Ureter (tissue), 1 donor: ENCODE measurements at regions not wholly inside any gene's neighbourhood (a gene's known extent, or its start where the extent isn't known, plus 50 kb on each side); places are given as distances from the start of the nearest gene placed in this dataset.

ENCODE experiments used
- DNase-seq: peaks from one replicate; pipeline ENCODE4 v3.0.0-alpha.2; 2020; ENCODE audit warnings: low spot score
- donor health status: DM: yes; HTN: yes; CAD: no.

DNA sequence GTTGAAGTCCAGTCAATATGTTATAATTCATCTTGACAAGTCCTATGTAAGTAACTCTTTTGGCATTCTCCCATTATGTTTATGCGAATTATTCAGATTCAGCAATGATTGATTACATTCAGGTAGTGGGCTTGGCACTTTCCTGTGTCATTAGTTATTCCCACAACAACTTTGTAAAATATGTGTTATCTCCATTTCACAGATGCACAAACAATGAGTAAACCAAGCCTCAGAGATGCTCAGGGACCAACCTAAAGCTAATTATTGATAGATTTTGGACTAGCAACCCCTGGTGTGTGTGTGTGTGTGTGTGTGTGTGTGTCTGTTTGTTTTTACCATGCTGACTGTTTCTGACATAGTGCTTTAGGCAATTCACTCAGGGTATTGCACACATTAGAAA lies 371.1 kb upstream of the C1orf87 start:
- DNase-seq = no peak

DNA sequence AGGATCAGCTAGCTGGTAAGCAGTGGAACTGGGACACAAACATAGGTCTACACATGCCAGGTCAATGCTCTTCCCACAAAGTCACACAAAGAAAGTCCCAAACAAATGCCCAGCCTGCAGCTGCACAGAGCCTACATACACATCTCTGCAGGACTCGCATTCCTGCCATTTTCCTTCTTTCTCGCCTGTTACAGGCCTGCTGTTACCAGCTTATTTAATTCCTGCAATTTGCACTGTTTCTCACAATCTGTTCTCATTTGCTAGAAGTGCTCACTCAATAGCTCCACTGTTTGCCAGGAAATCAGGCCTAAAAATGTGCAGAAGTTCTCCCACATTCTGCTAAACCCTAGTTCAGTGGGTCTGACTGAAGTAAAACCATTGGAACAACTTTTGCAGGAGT lies 362.6 kb upstream of the C1orf87 start:
- DNase-seq = no peak

GRCh38 chr1:60431593-60431992 lies 358.0 kb upstream of the C1orf87 start:
- DNase-seq = no peak

DNA sequence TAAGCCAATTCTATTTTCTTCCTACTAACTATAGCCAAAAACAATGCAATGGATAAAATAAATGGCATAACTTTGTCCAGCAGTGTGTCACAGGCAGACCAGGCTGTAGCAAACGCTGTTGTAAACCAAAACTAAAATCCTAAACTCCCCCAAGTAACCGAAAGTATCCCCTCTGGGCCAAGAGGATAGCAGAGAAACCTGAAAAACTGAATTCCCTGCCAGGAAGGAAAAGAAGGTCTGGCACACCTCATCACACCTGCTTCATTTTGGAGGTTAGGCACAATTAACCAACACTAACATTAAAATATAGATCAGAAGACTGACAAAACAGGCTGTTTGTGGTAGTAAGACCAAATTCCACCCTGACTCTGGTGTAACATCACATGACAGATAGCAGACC lies 356.8 kb upstream of the C1orf87 start:
- no peak for DNase-seq

- no peak for DNase-seq
Observed at GRCh38 chr1:60428127-60428526, 354.6 kb upstream of the C1orf87 start.

DNA sequence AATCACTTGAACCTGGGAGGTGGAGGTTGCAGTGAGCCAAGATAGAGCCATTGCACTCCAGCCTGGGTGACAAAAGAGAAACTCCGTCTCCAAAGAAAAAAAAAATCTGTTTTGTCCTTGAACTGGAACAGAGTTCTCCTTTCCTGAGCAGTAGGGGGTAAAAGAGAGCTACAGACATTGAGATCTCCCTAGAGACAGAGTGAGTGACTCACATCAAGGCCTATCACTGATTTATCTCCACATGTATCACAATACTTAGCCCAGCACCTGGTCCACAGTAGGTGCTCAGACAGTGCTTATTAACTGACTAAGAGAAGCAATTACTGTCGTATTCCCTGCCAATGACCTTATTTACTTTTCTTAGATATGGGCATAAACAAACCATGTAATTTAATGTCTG lies 354.1 kb upstream of the C1orf87 start:
- DNase-seq = no peak

GRCh38 chr1:60427194-60427593 lies 353.6 kb upstream of the C1orf87 start:
- DNase-seq = no peak

- DNase-seq = no peak
Observed at GRCh38 chr1:60425528-60425927, 352.0 kb upstream of the C1orf87 start.

- no peak for DNase-seq
Observed at GRCh38 chr1:60423146-60423780, 349.7 kb upstream of the C1orf87 start.

- no peak for DNase-seq
Observed at GRCh38 chr1:60421965-60422364, 348.4 kb upstream of the C1orf87 start.

GRCh38 chr1:60419023-60419422 lies 345.5 kb upstream of the C1orf87 start:
- no peak for DNase-seq

- DNase-seq = no peak
Observed at GRCh38 chr1:60415696-60416095, 342.1 kb upstream of the C1orf87 start.

DNA sequence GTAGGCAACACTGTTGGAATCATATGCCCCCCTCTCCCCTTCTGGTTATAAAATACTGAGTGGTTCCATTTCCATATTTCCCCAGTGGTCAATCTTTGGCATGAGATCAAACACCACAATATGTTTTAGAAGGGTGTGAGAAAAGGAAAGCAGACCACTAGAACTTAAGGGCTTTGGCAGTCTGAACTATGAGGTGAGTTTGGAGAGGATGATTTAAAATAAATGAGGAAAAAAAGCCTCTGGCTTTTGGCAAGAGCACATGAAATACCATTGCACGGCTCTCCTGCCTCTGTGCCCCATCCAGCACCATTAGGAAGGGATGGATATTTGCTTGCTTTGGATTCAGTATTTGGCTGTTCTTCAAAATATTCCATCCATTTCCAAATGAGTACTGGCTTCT lies 339.5 kb upstream of the C1orf87 start:
- DNase-seq = no peak

GRCh38 chr1:60411591-60411990 lies 338.0 kb upstream of the C1orf87 start:
- no peak for DNase-seq

DNA sequence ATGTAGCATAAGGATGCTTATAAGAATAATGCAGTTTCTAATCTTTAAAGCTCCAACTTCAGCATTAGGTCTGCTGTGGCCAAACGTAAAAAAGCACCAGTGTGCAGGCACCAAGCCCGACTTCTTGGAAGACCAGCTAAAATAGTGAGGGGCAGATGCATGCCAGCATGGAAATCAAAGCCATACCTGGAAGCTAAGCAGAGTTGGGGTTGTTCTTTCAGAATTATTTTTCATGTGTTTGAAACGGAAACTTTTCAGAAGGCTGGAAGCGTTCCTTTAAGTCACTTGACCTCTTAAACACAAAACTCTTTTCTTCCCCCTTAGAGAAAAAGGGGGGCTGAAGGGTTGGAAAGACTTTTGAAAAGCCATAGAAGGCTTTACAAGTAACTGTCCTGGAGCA lies 329.2 kb upstream of the C1orf87 start:
- no peak for DNase-seq

DNA sequence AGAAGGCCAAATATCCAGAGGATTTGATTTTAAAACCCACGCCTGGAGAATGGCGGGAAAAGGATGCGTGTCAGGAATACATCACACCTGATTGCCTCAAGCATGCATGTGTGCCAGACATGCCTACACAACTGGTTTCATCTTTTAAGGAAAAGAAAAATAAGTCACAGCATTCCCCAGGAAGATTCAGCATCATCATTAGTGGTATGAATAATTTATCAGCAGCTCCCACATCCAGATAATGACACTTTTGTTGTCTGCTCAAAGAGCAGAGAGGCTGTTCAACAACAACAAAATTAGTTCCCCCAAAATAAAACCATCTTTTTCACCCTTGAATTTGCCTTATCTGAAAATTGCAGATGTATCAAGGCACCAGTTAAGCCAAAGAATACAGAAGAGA lies 328.6 kb upstream of the C1orf87 start:
- DNase-seq = no peak

DNA sequence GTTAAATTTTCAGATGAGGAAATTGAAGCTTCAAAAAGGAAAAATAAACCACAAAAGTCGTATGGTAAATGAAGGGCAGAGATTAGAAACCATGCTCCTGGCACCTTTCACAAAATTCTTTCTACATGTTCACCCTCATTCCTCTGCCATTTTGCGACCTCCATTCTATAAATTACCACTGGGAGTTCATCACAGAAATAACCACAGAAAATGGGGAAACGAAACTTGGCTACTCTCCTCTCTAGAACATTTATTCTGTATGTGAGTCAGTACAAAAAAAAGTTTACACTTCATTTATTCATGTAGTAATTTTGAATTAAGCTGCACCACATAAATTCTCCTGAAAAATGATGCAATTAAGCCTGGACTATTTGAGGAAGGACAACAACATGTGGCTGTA lies 320.9 kb upstream of the C1orf87 start:
- no peak for DNase-seq

DNA sequence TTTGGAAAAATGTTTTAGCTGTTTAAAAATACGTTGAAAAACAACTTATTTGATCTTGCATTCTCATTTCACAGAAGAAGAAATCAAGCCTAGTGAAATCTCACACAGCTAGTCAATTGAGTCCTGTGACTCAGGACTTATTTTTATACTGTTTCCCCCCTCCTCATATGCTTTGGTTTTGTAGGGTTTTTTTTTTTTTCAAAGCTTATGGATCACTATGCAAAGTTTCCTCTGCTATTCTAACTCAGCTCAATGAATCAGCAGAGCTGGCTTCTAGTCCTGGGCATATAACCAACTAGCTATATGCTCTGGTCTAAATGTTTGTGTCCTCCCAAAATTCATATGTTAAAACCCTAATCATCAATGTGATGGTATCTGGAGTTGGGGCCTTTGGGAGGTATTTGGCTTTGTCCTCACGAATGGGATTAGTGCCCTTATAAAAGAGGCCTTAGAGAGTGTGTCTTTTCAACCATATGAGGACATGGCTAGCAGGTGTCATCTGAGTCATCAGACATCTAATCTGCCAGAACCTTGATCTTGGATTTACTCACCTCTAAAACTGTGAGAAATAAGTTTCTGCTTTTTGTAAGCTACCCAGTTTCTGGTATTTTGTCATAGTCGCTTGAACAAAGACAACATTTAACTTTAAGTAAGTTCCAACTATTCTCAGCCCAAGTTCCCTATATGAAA lies 317.2 kb upstream of the C1orf87 start:
- DNase-seq = no peak

GRCh38 chr1:60388092-60388987 lies 314.8 kb upstream of the C1orf87 start:
- DNase-seq = no peak

DNA sequence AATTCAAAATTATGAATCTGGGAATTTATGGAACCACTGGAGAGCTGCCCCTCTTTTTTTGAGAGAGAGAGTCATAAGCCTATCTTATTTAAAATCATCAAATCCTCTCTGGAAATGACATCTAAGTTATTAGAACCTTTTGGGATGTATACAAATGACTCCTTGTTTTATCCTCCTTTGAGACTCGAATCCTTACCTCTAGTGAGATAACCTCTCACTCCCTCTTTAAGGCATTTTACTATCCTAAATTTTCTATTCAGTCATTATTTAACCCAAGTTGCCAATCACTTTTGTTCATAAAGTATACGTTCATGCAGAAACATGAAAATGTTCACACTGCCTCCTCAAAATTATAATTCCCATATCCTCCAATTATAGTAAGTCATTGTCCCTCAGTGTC lies 313.6 kb upstream of the C1orf87 start:
- no peak for DNase-seq

DNA sequence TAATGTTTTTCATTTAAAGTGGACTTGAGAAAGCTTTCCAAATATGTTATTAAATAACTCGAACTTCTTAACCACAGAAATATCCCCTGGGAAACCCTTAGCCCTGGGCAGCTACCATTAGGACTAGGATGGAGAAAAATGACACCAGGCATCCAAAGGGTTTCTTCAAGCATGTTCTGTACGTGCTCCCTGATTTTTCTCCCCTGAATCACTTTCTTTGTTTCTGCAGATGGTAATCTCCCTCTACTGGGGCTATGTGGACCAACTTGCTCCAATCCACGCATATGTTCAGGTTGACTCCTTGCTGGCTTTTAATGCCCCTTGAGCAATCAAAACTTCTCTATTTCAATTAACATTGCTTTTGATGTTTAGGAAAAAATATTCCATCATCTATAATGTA lies 312.7 kb upstream of the C1orf87 start:
- DNase-seq = no peak

GRCh38 chr1:60376196-60376595 lies 302.6 kb upstream of the C1orf87 start:
- no peak for DNase-seq

DNA sequence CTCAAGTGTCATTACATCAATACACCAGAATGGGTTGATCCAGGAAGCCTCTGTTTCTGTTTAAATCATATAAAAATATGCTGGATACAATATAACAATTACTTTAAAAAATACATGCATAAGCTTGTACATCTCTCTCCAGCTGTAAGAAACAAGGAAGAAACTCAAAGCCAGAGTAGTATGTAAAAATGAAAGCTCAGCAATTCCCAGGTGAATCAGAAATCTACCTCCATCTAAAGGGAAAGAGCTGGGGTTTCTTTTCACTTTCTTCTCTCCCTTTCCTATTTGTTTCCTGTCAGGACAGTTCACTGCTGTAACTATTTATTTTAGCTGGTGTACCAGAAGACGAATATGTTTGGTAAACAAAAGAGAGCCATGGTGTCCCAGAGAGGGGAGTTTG lies 301.0 kb upstream of the C1orf87 start:
- no peak for DNase-seq
